Glutamatergic neuron (in vitro differentiated cells): ENCODE measurements at regions not wholly inside any gene's neighbourhood (a gene's known extent, or its start where the extent isn't known, plus 50 kb on each side); places are given as distances from the start of the nearest gene placed in this dataset.

Experiments
- DNase-seq: peaks from one replicate; pipeline ENCODE4 v3.0.0; 2022
- H3K27ac Mint-ChIP-seq: one replicate; pipeline ENCODE4 v1.8.0; 2020; ENCODE audit warnings: mild to moderate bottlenecking, mixed read lengths, inconsistent platforms; ENCODE audit not compliant: unreplicated experiment
- H3K27me3 Mint-ChIP-seq: one replicate; pipeline ENCODE4 v1.8.0; 2020; ENCODE audit warnings: mild to moderate bottlenecking, moderate library complexity, mixed read lengths, inconsistent platforms; ENCODE audit not compliant: unreplicated experiment
- H3K36me3 Mint-ChIP-seq: one replicate; pipeline ENCODE4 v1.8.0; 2020; ENCODE audit warnings: mild to moderate bottlenecking, mixed read lengths, inconsistent platforms; ENCODE audit not compliant: unreplicated experiment
- H3K4me1 Mint-ChIP-seq: one replicate; pipeline ENCODE4 v1.8.0; 2020; ENCODE audit warnings: mild to moderate bottlenecking, low read depth, mixed read lengths, inconsistent platforms; ENCODE audit not compliant: unreplicated experiment
- H3K4me3 Mint-ChIP-seq: one replicate; pipeline ENCODE4 v1.8.0; 2020; ENCODE audit warnings: mild to moderate bottlenecking, mixed read lengths, inconsistent platforms; ENCODE audit not compliant: unreplicated experiment
- H3K9me3 Mint-ChIP-seq: one replicate; pipeline ENCODE4 v1.8.0; 2020; ENCODE audit warnings: mild to moderate bottlenecking, moderate library complexity, mixed read lengths, inconsistent platforms; ENCODE audit not compliant: unreplicated experiment
- TF ChIP-seq, protein P1 (sequence below): fragments of 200-600 bp; sonication (generic); IDR thresholded peaks from one replicate; pipeline ENCODE4 v1.5.0; 2021; ENCODE audit not compliant: partially characterized antibody, unreplicated experiment

DNA sequence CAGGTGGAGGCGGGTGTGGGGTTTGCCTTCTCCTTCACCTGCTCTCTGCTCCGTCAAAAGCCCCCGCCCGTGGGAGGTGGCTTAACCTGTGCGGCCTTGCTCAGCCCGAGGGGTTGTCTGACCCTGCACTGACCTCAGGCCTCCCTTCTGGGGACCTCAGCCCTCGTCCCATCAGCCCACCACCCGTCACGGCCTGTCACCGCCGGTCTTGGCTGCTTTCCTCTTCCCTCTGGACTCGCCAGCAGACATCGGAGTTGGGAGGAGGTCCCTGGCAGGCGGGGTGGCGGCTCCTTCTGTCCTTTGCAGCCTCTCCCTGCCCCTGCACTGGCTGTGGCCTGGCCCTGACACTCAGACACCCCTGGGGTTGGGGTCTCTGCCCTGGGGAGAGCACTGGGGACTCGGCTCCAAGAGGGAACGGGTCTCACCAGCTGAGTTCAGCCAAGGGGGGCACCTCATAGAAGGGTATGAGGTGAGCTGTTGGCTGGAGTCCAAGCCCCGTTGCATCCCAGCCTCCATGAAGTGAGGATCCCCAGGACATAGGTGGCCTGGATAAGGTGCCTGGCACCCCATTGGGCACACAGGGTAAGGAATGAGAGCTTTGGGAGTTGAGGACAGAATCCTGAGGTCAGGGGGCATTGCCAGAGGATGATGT, 999.6 kb downstream of the BRD1 start:
- no peak for DNase-seq
- Mint-ChIP-seq H3K4me3 (no peak overlapping the region), H3K4me1 (no peaks in the 10 kb centered on the region), H3K27ac (no peak overlapping the region), H3K9me3 (peaks cover 20% of the 10 kb centered on the region), H3K27me3 (peaks cover 4% of the 10 kb centered on the region), H3K36me3 (peaks cover 9% of the 10 kb centered on the region)
- TF ChIP-seq, protein P1, sequence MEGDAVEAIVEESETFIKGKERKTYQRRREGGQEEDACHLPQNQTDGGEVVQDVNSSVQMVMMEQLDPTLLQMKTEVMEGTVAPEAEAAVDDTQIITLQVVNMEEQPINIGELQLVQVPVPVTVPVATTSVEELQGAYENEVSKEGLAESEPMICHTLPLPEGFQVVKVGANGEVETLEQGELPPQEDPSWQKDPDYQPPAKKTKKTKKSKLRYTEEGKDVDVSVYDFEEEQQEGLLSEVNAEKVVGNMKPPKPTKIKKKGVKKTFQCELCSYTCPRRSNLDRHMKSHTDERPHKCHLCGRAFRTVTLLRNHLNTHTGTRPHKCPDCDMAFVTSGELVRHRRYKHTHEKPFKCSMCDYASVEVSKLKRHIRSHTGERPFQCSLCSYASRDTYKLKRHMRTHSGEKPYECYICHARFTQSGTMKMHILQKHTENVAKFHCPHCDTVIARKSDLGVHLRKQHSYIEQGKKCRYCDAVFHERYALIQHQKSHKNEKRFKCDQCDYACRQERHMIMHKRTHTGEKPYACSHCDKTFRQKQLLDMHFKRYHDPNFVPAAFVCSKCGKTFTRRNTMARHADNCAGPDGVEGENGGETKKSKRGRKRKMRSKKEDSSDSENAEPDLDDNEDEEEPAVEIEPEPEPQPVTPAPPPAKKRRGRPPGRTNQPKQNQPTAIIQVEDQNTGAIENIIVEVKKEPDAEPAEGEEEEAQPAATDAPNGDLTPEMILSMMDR = no peak

DNA sequence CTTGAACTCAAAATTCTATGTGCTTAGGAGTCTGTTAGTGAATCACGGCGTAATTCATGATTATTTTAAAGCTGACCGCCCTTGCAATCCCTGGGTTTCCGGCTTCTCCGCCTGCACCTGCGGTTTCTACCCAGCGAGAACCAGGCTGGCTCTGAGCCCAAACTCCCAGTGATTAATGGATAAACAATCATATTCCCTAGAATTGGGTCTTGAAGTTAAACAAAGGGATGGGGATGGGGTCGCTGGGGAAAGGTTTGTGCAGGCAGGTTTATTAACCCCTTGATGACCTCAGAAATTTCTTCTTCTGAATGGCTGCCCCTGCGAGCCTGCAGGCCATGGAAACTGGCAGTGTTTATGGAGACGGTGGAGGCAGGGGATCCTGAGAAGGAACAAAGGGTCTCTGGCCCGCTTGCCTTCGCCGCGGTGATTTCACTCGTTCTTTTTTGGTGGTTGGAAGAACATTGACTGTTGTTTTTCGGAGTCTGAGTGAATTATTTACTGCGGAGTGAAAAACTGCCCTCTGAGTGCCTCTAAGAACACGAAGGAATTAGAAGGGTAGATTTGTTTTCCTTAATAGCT, 1000.3 kb downstream of the BRD1 start:
- Mint-ChIP-seq H3K9me3 (peaks cover 20% of the 10 kb centered on the region), H3K4me1 (no peaks in the 10 kb centered on the region), H3K36me3 (peaks cover 9% of the 10 kb centered on the region), H3K27ac (no peak overlapping the region), H3K4me3 (no peak overlapping the region), H3K27me3 (peaks cover 4% of the 10 kb centered on the region)
- TF ChIP-seq, protein P1 = no peak
- DNase-seq = no peak

DNA sequence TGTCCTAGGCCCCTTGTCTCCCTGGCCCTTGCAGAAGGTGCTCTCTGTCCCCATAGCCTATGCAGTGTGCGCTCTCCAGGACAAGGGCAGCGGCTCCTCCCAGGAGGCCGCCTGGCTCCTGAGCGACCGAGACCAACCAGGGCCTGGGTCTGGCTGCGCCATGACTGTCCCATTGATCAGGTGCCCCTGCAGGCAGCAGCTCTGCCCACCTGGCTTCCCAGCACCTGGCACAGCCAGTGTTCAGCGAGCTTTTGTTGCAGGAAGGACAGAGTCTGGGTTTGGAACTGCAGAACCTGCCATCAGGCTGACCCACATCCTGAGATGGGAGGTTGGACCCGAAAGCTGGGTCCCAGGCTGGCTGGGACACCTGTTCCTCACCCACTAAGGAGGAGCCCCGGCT, 1001.1 kb downstream of the BRD1 start:
- no peaks in the 10 kb centered on the region for H3K4me1 Mint-ChIP-seq
- H3K36me3 Mint-ChIP-seq = peaks cover 9% of the 10 kb centered on the region
- H3K27ac Mint-ChIP-seq = no peak overlapping the region
- peaks cover 4% of the 10 kb centered on the region for H3K27me3 Mint-ChIP-seq
- H3K4me3 Mint-ChIP-seq = no peak overlapping the region
- TF ChIP-seq, protein P1 = no peak
- peaks cover 20% of the 10 kb centered on the region for H3K9me3 Mint-ChIP-seq
- DNase-seq = no peak

DNA sequence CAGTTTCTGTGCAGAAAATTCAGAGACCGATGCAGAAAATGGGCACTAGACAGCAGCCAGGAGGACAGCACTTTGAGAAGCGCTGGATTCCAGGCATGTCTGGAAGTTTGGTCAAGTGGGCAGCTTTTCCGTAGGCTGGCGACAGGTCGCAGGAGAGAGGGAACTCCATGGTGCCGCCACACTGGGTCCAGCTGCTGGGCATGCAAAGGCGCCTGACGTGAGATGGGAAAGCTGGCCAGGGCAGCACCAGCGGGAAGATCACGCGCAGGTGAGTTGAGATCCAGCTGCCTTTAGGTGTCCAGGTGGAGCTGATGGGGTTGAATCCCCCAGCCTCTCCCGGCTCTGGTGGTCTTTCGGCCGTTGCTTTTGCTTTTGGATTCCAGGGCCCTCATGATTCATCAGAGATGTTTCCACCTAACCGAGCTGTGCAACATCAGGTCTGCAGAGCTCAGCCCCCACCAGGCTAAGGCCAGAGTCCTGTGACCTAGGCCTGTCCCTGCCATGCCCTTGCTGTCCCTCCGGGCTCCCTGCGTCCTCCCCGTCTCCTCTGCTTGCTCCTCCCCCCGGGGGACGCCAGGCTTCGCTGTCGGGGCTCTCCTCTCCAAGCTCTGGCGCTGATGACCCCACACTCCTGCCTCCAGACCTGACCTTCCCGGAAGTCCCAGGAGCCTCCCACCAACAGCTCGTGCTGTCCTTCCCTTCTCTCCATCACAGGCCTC, 1001.7 kb downstream of the BRD1 start:
- Mint-ChIP-seq H3K4me3 (no peak overlapping the region), H3K36me3 (peaks cover 9% of the 10 kb centered on the region), H3K4me1 (no peaks in the 10 kb centered on the region), H3K27ac (no peak overlapping the region), H3K27me3 (peaks cover 4% of the 10 kb centered on the region), H3K9me3 (peaks cover 20% of the 10 kb centered on the region)
- no peak for DNase-seq
- TF ChIP-seq, protein P1 = no peak
